ENCODE measurements at regions not wholly inside any gene's neighbourhood (a gene's known extent, or its start where the extent isn't known, plus 50 kb on each side); places are given as distances from the start of the nearest gene placed in this dataset.
"Not testable (repeated sequence)": the region's sequence is repeated elsewhere in the genome, so short reads cannot be mapped to it uniquely, and the experiment has no call there.

DNA sequence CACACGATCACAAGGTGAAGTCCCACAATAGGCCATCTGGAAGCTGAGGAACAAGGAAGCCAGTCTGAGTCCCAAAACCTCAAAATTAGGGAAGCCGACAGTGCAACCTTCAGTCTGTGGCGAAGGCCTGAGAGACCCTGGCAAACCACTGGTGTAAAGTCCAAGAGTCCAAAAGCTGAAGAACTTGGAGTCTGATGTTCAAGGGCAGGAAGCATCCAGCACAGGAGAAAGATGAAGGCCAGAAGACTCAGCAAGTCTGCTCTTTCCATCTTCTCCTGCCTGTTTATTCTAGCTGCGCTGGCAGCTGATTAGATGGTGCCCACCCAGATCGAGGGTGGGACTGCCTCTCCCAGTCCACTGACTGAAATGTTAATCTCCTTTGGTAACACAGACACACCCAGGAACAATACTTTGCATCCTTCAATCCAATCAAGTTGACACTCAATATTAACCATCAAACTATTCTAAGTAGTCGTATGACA, 112.3 kb downstream of the MYCN start:
- H3K27me3 Mint-ChIP-seq (ENCODE audit: low read depth); H3K4me1 Mint-ChIP-seq (ENCODE audit: low read depth); H3K36me3 Mint-ChIP-seq (ENCODE audit: low read depth); H3K4me3 Mint-ChIP-seq; intact Hi-C loops (cut with micrococcal nuclease); DNase-seq; H3K9me3 Mint-ChIP-seq; CTCF ChIA-PET; H3K27ac Mint-ChIP-seq: not testable (repeated sequence)

DNA sequence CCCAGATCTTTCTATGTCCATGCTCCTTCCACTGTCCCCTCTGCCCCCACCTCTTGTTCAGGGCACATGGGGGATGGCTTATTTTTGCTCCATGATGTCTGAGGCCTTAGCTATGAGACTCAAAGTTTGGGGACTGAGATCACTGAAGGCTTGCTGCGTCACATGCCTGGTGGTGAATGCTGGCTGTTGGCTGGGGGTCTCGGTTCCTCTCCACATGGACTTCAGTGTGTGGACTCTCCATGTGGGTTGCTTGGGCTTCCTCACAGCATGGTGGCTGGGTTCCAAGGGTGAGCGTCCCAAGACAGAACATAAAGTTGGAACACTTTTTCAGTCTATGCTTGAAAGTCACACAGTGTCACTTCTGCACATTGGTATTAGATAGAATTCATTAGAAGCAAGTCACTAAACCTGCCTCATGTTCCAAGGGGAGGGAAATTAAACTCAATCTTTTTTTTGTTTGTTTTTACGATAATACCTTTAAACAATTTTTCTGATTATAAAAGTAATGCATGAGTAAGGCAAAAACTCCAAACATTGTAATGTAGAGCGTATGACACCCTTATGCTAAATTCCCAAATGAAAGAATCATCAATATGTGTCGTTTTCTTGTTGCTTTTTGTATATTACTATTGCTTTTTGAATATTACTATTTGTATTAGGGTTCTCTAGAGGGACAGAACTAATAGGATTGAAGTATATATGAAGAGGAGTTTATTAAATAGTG, 111.7 kb downstream of the MYCN start:
- CTCF ChIA-PET: no interaction called here
- Mint-ChIP-seq H3K36me3 (ENCODE audit: low read depth) (no peaks in the 10 kb centered on the region), H3K4me1 (ENCODE audit: low read depth) (no peaks in the 10 kb centered on the region), H3K9me3 (no peaks in the 10 kb centered on the region), H3K4me3 (no peak overlapping the region), H3K27ac (no peak overlapping the region), H3K27me3 (ENCODE audit: low read depth) (no peaks in the 10 kb centered on the region)
- intact Hi-C loops (cut with micrococcal nuclease): no loop called here
- DNase-seq: no peak

DNA sequence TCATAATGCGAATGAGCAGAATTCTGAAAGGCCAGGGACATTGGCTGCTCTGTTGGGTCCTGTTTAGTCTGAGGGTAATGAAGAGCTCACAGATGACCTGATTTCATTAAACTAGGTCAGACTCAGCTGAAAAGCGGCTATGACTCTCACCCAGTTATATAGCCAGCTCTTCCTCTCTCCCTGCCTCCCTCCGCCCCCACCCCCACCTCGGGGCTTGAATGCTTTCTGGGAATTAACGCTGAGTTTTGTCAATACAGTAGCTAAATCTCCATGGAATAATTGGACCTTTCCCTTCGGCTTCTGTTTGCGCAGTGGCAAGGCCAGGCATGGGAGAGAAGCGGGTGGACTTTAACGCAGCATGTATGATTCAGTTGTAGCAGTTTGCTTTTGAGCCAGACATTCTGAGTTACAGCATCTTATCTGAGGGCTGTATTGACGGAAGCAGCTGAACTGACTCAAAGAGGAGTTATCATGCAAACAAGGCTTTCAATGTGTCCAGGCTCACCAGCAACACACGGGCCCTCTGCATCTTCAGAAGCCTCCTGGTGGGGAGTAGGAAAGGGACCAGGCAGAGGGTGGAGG, 110.6 kb downstream of the MYCN start:
- Mint-ChIP-seq H3K36me3 (ENCODE audit: low read depth) (no peaks in the 10 kb centered on the region), H3K4me3 (no peak overlapping the region), H3K9me3 (no peaks in the 10 kb centered on the region), H3K27ac (no peak overlapping the region), H3K4me1 (ENCODE audit: low read depth) (no peaks in the 10 kb centered on the region), H3K27me3 (ENCODE audit: low read depth) (no peaks in the 10 kb centered on the region)
- DNase-seq: no peak
- intact Hi-C loops (cut with micrococcal nuclease): no loop called here
- CTCF ChIA-PET: no interaction called here

DNA sequence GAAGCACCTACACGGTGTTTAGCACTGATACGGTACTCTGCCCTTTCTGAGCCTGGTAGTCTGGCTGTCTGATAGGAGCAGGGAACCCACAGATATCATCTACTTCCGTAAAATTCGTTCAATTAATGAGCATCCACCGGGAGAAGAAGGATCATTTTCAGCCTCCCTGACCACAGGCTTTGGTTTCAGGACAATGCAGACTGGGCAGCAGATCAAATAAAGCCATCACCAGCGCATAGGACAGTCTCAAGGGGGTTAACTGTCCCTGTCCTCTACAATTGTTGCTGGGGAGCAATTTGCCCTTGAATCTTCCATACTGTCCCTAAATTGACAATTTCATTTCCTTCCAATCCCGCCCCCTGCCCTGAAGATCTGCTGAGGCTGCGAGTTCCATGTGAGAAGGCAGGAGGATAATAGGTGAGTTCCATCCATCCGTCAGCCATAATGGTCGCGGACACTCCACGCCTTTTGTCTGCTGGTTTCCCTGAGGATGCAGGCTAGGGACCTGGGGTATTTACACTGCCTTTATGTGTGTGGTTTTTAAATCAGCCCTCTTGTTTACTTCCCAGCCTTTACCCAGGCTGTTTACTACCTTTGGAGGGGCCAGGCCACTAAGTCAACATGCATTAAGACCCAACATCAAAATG, 110.0 kb downstream of the MYCN start:
- intact Hi-C loops (cut with micrococcal nuclease): no loop called here
- Mint-ChIP-seq H3K27ac (no peak overlapping the region), H3K27me3 (ENCODE audit: low read depth) (no peaks in the 10 kb centered on the region), H3K36me3 (ENCODE audit: low read depth) (no peaks in the 10 kb centered on the region), H3K9me3 (no peaks in the 10 kb centered on the region), H3K4me1 (ENCODE audit: low read depth) (no peaks in the 10 kb centered on the region), H3K4me3 (no peak overlapping the region)
- DNase-seq: no peak
- CTCF ChIA-PET: no interaction called here

DNA sequence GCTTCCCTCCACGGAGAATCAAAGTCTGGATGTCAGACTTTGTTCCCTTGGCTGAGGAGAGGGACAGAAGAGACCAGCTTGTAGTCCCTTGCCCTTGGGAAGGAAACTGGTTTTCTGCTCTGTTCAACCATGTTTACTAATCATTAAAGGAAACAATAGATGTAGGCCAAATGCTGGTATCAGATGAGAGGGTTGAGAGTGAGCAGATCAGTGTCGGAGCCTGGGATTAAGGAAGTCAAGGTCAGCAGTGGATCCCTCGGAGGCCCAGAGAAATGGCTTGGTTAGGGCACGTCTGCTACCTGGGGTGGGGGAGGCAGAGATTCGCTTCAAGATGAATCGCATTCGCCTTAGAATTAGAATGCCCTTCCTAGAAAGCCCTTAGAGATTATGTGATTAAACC, 109.1 kb downstream of the MYCN start:
- no peaks in the 10 kb centered on the region for H3K27me3 Mint-ChIP-seq (ENCODE audit: low read depth)
- H3K4me3 Mint-ChIP-seq: no peak overlapping the region
- H3K36me3 Mint-ChIP-seq (ENCODE audit: low read depth): no peaks in the 10 kb centered on the region
- H3K9me3 Mint-ChIP-seq: no peaks in the 10 kb centered on the region
- CTCF ChIA-PET: no interaction called here
- DNase-seq: no peak
- H3K27ac Mint-ChIP-seq: no peak overlapping the region
- intact Hi-C loops (cut with micrococcal nuclease): no loop called here
- H3K4me1 Mint-ChIP-seq (ENCODE audit: low read depth): no peaks in the 10 kb centered on the region

DNA sequence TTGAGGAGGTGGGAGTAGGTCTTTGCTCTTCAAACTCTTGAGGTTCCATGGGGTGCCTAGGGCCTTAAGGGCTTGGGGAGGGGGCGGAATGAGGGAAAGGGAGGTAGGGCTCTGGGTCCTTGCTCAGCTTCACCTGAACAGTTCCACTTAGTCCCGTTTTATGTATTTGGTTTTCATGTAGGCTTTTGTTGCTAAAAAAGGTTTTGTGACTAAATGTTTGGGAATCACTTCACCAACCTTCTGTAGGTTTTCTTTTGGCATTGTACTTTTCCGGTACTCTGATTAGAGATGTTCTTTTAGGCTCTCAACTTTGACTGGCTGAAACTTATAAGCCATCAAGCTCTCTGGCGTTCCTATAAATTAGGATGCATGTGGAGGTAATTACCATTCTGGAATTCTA, 108.1 kb downstream of the MYCN start:
- H3K4me1 Mint-ChIP-seq (ENCODE audit: low read depth): no peaks in the 10 kb centered on the region
- H3K9me3 Mint-ChIP-seq: no peaks in the 10 kb centered on the region
- no peaks in the 10 kb centered on the region for H3K27me3 Mint-ChIP-seq (ENCODE audit: low read depth)
- CTCF ChIA-PET: no interaction called here
- intact Hi-C loops (cut with micrococcal nuclease): no loop called here
- no peaks in the 10 kb centered on the region for H3K36me3 Mint-ChIP-seq (ENCODE audit: low read depth)
- H3K4me3 Mint-ChIP-seq: no peak overlapping the region
- no peak for DNase-seq
- no peak overlapping the region for H3K27ac Mint-ChIP-seq

DNA sequence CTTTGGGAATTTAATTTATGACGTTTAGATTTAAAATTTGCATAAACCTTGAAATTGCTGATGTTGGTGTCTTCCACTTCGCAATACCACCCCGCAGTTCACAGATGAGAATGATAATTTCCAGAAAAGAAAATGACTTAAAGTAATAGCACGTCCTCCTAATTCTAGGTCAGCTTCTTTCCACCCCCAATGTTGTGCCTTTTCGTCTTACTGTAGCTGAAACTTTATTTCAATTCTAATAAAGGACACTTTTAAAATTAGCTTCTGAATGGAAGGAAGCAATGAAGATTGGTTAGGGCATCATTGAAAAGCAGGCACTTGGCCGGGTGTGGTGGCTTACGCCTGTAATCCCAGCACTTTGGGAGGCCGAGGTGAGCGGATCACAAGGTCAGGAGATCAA, 107.4 kb downstream of the MYCN start:
- intact Hi-C loops (cut with micrococcal nuclease): no loop called here
- H3K27me3 Mint-ChIP-seq (ENCODE audit: low read depth): no peaks in the 10 kb centered on the region
- no peak overlapping the region for H3K27ac Mint-ChIP-seq
- H3K4me1 Mint-ChIP-seq (ENCODE audit: low read depth): no peaks in the 10 kb centered on the region
- DNase-seq: no peak
- no peaks in the 10 kb centered on the region for H3K36me3 Mint-ChIP-seq (ENCODE audit: low read depth)
- H3K4me3 Mint-ChIP-seq: no peak overlapping the region
- CTCF ChIA-PET: no interaction called here
- no peaks in the 10 kb centered on the region for H3K9me3 Mint-ChIP-seq

DNA sequence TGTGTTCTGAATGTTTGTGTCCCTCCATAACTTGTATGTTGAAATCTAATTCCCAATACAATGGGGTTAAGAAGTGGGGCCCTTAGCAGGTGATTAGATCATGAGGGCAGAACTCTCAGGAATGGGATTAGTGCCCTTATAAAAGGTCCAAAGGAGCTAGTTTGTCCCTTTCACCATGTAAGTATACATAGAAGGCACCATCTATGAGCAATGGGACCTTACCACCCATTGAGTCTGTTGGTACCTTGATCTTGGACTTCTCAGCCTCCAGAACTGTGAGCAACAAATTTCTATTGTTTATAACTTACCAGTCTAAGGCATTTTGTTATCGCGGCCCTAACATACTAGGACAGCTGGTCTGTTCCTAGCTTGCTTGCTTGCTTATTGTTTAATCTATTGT, 106.3 kb downstream of the MYCN start:
- Mint-ChIP-seq H3K9me3 (no peaks in the 10 kb centered on the region), H3K27me3 (ENCODE audit: low read depth) (no peaks in the 10 kb centered on the region), H3K36me3 (ENCODE audit: low read depth) (no peaks in the 10 kb centered on the region), H3K4me3 (no peak overlapping the region), H3K27ac (no peak overlapping the region), H3K4me1 (ENCODE audit: low read depth) (no peaks in the 10 kb centered on the region)
- intact Hi-C loops (cut with micrococcal nuclease): no loop called here
- CTCF ChIA-PET: no interaction called here
- no peak for DNase-seq

DNA sequence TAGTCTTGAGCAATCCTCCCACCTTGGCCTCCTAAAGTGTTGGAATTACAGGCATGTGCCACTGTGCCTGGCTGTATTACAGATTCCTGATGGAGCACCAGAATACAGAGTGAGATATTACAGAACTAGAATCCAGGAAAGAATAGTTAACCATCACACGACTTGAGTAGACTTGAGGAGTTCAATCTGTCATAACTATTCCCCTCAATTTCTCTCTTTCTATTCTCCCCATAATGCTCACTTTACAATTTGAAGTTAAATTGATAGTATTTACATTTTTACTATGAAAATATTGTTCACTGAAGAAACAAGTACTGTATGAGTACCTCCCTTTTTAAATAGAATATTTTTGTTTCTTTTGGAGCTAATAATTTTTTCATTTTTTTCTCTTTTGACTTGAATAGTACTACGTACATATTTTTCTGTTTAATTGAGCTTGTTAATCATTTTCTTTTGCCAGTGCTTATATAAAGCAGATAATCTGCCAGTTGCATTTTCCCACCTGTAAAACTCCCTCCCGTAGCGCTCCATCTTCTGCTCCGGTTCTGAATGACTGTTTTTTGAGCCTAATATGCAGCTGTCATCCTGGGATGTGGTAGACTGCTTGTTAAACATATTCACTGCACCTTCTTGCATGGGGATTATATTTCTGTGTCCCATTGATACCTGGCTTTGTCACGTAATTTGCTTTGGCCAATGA, 105.5 kb downstream of the MYCN start:
- Mint-ChIP-seq H3K9me3 (no peaks in the 10 kb centered on the region), H3K36me3 (ENCODE audit: low read depth) (no peaks in the 10 kb centered on the region), H3K27me3 (ENCODE audit: low read depth) (peaks cover 3% of the 10 kb centered on the region), H3K4me1 (ENCODE audit: low read depth) (no peaks in the 10 kb centered on the region), H3K27ac (no peak overlapping the region), H3K4me3 (no peak overlapping the region)
- CTCF ChIA-PET: no interaction called here
- intact Hi-C loops (cut with micrococcal nuclease): no loop called here
- no peak for DNase-seq

DNA sequence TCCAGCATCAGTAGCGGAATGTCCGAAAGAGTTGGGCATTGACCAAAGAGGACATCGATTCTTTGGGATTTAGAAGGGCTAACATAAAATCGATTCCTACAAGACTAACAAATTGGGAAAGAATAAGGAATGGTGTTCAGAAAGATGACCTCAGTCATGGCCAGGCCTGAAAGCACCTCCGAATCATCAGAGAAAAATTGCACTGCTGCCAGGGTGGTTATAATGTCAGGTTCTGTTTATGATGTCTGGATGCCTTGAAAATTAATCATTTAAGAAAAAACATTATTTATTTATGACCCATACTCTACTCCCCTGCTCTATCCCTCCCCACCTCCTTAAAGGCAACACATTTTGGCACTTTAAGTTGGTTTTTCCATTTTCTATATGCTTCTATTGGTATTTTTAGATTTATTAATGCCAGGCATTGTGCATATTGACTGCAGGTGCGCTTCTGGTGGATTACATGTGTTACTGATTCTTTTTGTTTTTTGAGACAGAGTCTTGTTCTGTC, 104.7 kb downstream of the MYCN start:
- Mint-ChIP-seq H3K9me3 (no peaks in the 10 kb centered on the region), H3K4me3 (no peak overlapping the region), H3K36me3 (ENCODE audit: low read depth) (no peaks in the 10 kb centered on the region), H3K4me1 (ENCODE audit: low read depth) (no peaks in the 10 kb centered on the region), H3K27ac (no peak overlapping the region), H3K27me3 (ENCODE audit: low read depth) (peaks cover 3% of the 10 kb centered on the region)
- CTCF ChIA-PET: no interaction called here
- intact Hi-C loops (cut with micrococcal nuclease): no loop called here
- no peak for DNase-seq

DNA sequence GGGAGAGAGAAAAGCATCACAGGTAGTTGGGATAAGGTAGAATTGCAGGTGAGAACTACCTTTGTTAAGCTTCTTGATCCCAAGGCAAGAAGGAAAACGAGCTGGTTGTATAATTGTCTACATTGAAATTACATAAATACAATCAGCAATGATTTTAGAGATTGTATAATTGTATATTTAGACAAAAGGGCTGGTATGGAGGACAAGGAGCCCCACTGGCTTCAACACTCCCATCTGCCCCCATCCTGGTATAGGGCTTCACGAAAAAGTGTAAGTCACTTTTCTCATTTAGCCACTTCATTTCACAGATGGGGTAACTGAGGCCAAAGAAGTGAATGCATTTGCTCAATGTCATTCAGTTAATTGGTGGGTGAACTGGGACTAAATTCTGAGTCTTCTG, 103.3 kb downstream of the MYCN start:
- CTCF ChIA-PET: no interaction called here
- no peaks in the 10 kb centered on the region for H3K4me1 Mint-ChIP-seq (ENCODE audit: low read depth)
- H3K27me3 Mint-ChIP-seq (ENCODE audit: low read depth): peaks cover 3% of the 10 kb centered on the region
- H3K9me3 Mint-ChIP-seq: no peaks in the 10 kb centered on the region
- no peak overlapping the region for H3K4me3 Mint-ChIP-seq
- intact Hi-C loops (cut with micrococcal nuclease): no loop called here
- H3K36me3 Mint-ChIP-seq (ENCODE audit: low read depth): no peaks in the 10 kb centered on the region
- no peak overlapping the region for H3K27ac Mint-ChIP-seq
- no peak for DNase-seq

DNA sequence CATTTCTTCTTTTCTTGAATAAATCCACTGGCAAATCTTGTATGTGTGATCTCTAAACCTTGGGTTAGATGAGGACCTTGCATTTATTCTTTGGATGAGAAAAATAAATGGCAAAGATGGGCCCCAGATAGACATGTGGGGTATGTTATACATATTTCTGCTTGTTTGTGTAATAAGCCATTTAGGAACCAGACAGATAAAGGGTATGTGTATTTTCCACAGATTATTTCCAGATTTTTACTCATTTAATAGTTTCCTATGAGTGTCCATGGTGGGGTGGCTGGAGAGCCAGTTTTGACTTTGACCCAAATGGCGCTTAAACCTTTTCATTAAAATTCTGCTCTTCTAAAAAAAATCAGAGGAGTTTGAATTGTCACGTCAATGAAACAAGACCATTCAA, 102.8 kb downstream of the MYCN start:
- no peaks in the 10 kb centered on the region for H3K4me1 Mint-ChIP-seq (ENCODE audit: low read depth)
- no peak for DNase-seq
- no peak overlapping the region for H3K27ac Mint-ChIP-seq
- intact Hi-C loops (cut with micrococcal nuclease): no loop called here
- H3K27me3 Mint-ChIP-seq (ENCODE audit: low read depth): peaks cover 3% of the 10 kb centered on the region
- no peak overlapping the region for H3K4me3 Mint-ChIP-seq
- no peaks in the 10 kb centered on the region for H3K36me3 Mint-ChIP-seq (ENCODE audit: low read depth)
- CTCF ChIA-PET: no interaction called here
- no peaks in the 10 kb centered on the region for H3K9me3 Mint-ChIP-seq

All from activated naive CD4-positive, alpha-beta T cell treated with anti-CD3 and anti-CD28 coated beads for 36 hours (primary cell).